ENCODE measurements at regions not wholly inside any gene's neighbourhood (a gene's known extent, or its start where the extent isn't known, plus 50 kb on each side); places are given as distances from the start of the nearest gene placed in this dataset.
A peak's percentile ranks its signal among the peaks of the same experiment; 100 is the strongest.

GRCh38 chr16:72400257-72401083 lies 228.5 kb upstream of the PMFBP1 start:
- Histone ChIP-seq H3K9me3 (no peaks in the 10 kb centered on the region), H3K27ac (no peak overlapping the region), H3K36me3 (no peaks in the 10 kb centered on the region), H3K4me3 (no peak overlapping the region), H3K27me3 (replicated peaks; ENCODE audit: insufficient read depth) (no peaks in the 10 kb centered on the region), H3K4me1 (replicated peaks) (no peaks in the 10 kb centered on the region)
- TF ChIP-seq, protein P1, sequence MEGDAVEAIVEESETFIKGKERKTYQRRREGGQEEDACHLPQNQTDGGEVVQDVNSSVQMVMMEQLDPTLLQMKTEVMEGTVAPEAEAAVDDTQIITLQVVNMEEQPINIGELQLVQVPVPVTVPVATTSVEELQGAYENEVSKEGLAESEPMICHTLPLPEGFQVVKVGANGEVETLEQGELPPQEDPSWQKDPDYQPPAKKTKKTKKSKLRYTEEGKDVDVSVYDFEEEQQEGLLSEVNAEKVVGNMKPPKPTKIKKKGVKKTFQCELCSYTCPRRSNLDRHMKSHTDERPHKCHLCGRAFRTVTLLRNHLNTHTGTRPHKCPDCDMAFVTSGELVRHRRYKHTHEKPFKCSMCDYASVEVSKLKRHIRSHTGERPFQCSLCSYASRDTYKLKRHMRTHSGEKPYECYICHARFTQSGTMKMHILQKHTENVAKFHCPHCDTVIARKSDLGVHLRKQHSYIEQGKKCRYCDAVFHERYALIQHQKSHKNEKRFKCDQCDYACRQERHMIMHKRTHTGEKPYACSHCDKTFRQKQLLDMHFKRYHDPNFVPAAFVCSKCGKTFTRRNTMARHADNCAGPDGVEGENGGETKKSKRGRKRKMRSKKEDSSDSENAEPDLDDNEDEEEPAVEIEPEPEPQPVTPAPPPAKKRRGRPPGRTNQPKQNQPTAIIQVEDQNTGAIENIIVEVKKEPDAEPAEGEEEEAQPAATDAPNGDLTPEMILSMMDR (IDR thresholded peaks at IDR 0.05) = peak; percentile 43 to 53 (median 46)
- no peak for TF ChIP-seq POLR2A (IDR thresholded peaks at IDR 0.05)
- intact Hi-C loops (cut with DNase I) = no loop called here
- DNase-seq (ENCODE audit: low spot score) = peak; percentile 12
- 44% methylated on average over 6 of the region's 6 CpGs for WGBS

- intact Hi-C loops (cut with DNase I) = no loop called here
Measured at GRCh38 chr16:72399811-72400210, 227.9 kb upstream of the PMFBP1 start.

GRCh38 chr16:72397876-72398275 lies 225.9 kb upstream of the PMFBP1 start:
- no peaks in the 10 kb centered on the region for H3K4me1 ChIP-seq (replicated peaks)
- H3K4me3 ChIP-seq = no peak overlapping the region
- H3K27ac ChIP-seq = no peak overlapping the region
- H3K36me3 ChIP-seq = no peaks in the 10 kb centered on the region
- DNase-seq (ENCODE audit: low spot score) = no peak
- no peaks in the 10 kb centered on the region for H3K27me3 ChIP-seq (replicated peaks; ENCODE audit: insufficient read depth)
- intact Hi-C loops (cut with DNase I) = no loop called here
- H3K9me3 ChIP-seq = no peaks in the 10 kb centered on the region
- TF ChIP-seq POLR2AphosphoS5 (IDR thresholded peaks at IDR 0.05) = no peak
- TF ChIP-seq POLR2A (IDR thresholded peaks at IDR 0.05) = no peak
- TF ChIP-seq, protein P1 (IDR thresholded peaks at IDR 0.05) = no peak

More at GRCh38 chr16:72399811-72400210, 227.9 kb upstream of the PMFBP1 start:
- Histone ChIP-seq H3K9me3 (no peaks in the 10 kb centered on the region), H3K27ac (no peak overlapping the region), H3K36me3 (no peaks in the 10 kb centered on the region), H3K4me1 (replicated peaks) (no peaks in the 10 kb centered on the region), H3K4me3 (no peak overlapping the region), H3K27me3 (replicated peaks; ENCODE audit: insufficient read depth) (no peaks in the 10 kb centered on the region)
- 97% methylated on average over 1 of the region's 1 CpG for WGBS
- no peak for DNase-seq (ENCODE audit: low spot score)
- TF ChIP-seq, protein P1 (IDR thresholded peaks at IDR 0.05) = no peak
- no peak for TF ChIP-seq POLR2A (IDR thresholded peaks at IDR 0.05)
- TF ChIP-seq POLR2AphosphoS5 (IDR thresholded peaks at IDR 0.05) = no peak

DNA sequence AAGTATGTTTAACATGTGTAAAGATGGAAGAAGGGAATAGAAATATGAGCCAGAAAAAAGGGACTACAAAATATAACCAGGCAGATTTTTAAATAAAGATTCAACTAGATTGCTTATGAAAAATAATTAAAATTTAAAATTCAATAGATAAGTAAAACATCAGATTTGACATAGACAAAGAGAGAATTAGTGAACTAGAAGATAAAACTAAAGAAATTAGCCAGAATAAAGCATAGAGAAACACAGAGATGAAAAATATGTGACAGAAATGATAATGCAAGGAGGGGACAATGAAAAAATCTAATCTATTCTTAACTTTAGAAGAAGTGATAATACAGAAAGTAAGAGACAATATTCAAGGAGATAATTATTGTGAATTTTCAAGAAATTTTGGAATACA lies 222.6 kb upstream of the PMFBP1 start:
- DNase-seq (ENCODE audit: low spot score) = no peak
- no peak overlapping the region for H3K4me3 ChIP-seq
- no peak overlapping the region for H3K27ac ChIP-seq
- TF ChIP-seq, protein P1 (IDR thresholded peaks at IDR 0.05) = no peak
- no peak for TF ChIP-seq POLR2AphosphoS5 (IDR thresholded peaks at IDR 0.05)
- no peak for TF ChIP-seq POLR2A (IDR thresholded peaks at IDR 0.05)
- intact Hi-C loops (cut with DNase I) = no loop called here
- H3K36me3 ChIP-seq = no peaks in the 10 kb centered on the region
- H3K27me3 ChIP-seq (replicated peaks; ENCODE audit: insufficient read depth) = no peaks in the 10 kb centered on the region
- no peaks in the 10 kb centered on the region for H3K9me3 ChIP-seq
- no peaks in the 10 kb centered on the region for H3K4me1 ChIP-seq (replicated peaks)

DNA sequence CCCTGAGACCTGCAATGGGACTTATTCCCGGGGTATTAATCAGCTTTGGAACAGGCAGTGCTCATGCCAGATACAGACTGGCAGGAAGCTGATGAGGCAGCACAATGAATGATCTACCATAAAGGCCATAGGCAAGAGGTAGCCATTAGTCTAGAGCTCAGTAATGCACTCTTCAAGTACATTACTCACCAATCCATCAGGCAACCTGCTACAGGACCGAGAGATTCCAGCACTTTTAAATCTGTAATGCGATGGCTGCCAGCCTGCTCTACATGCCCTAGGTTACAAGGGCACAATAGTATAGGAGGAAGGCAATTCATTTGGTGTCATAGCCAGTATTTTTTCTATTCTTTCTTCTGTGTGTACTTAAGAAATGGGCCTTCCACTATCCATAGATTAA lies 217.8 kb upstream of the PMFBP1 start:
- Histone ChIP-seq H3K27me3 (replicated peaks; ENCODE audit: insufficient read depth) (no peaks in the 10 kb centered on the region), H3K36me3 (no peaks in the 10 kb centered on the region), H3K4me3 (no peak overlapping the region), H3K4me1 (replicated peaks) (no peaks in the 10 kb centered on the region), H3K9me3 (no peaks in the 10 kb centered on the region), H3K27ac (no peak overlapping the region)
- 98% methylated on average over 3 of the region's 3 CpGs for WGBS
- TF ChIP-seq POLR2AphosphoS5 (IDR thresholded peaks at IDR 0.05) = no peak
- TF ChIP-seq POLR2A (IDR thresholded peaks at IDR 0.05) = no peak
- TF ChIP-seq, protein P1 (IDR thresholded peaks at IDR 0.05) = no peak
- intact Hi-C loops (cut with DNase I) = no loop called here
- DNase-seq (ENCODE audit: low spot score) = no peak
